NOMO-1 treated with dmso at 0.1 percent for 144 hours (cell line): ENCODE measurements at regions not wholly inside any gene's neighbourhood (a gene's known extent, or its start where the extent isn't known, plus 50 kb on each side); places are given as distances from the start of the nearest gene placed in this dataset.
A peak's percentile ranks its signal among the peaks of the same experiment; 100 is the strongest.

ENCODE experiments used
- DNase-seq: peaks from one replicate; lab custom pipeline; 2025; ENCODE audit not compliant: unreplicated experiment; lab: John Stamatoyannopoulos, UW

DNA sequence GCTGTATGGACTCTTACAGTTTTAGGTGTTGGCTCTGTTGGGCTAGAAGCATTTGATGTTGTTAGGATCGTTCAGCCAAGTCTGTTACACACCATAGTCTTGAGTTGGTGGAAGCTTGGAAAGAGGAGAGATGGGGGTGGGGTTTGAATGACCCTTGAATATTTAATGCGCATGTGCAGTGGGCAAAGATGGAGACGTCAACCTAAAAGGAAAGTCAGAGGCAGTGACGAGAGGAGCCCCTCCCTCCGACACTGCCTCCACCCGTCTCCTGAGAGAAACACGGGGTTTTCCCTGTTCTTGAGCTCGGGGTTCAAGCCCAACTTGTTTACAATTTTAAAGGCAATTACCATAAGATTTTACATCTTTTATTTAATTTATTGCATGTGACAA is 311.4 kb downstream of the SHQ1 start:
- no peak for DNase-seq

DNA sequence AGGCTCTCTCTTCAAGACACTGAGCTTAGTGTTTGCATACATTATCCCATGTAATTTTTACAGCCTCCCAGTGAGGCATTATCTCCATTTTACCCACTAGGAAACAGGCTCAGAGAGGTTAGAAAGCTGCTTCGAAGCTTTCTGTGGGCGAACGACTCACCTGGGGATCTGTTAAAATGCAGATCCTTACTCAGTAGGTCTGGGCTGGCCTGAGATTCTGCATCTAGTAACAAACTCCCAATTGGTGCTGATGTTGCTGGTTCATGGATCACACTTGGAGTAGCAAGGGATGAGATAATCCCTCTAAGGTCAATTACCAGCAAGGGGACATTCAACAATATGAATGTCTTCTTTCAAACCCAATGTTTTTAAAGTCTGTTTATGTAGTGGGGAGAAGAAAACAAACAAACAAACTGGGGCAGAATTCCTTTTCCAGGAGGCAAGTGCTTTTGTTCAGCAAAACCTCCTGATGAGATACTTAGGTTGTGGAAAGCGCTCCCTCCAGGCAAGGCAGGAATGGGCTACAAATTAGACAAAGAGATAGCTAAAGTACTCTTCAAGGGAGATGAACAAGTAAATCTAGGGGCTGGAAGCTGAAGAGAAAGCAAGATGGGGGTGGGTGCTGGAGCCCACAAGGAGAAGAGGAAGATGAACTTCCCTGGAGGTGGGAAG is 311.9 kb downstream of the SHQ1 start:
- DNase-seq = no peak

DNA sequence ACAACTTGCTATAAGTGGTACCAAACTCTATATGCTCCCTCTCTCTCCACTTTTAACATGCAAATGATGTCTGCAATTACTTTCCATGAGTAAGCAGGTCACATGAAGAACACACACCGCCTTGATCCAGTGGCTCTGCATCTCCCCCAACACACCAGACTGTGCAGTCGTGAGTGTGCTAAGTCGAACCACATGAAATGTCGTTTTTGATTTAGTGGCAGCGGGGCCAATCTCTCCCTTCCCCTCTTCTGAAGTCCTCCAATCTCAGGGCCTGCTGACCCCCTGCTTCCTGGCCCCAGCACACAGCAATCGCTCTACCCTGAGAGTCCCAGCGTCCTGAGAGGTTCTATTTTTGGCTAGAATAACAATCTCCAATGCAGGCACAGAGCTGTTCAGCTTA is 312.5 kb downstream of the SHQ1 start:
- DNase-seq = no peak

DNA sequence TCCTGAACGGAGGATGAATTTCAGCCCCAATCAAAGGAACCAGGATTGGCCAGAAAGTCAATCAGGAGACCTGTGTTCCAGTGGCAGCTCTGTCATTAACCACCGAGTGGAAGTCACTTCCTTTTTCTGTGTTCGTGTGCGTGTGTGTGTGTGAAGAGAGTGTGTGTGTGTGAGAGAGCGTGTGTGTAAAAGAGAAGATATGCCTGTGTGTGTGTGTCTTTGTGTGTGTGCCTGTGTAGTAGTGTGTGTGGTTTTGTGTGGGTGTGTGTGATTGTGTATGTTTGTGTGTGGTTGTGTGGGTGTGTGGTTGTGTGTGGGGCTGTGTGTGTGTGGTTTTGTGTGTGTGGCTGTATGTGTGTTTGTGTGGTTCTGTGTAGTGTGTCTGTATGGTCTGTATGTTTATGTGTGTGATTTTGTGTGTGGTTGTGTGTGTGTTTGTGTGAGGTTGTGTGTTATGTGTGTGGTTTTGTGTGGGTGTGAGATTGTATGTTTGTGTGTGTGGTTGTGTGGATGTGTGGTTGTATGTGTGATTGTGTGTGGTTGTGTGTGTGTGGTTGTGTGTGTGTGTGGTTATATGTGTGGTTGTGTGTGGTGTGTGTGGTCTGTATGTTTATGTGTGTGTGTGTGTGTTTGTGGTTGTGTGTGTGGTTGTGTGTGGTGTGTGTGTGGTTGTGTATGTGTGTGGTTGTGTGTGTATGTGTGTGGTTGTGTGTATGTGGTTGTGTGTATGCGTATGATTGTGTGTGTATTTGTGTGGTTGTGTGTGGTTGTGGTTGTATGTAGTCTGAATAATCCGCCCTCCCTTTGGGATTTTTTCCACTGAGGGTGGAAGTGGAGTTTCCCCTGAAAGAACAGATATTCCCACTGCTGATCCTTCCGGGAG is 314.4 kb downstream of the SHQ1 start:
- DNase-seq = peak; percentile 56

DNA sequence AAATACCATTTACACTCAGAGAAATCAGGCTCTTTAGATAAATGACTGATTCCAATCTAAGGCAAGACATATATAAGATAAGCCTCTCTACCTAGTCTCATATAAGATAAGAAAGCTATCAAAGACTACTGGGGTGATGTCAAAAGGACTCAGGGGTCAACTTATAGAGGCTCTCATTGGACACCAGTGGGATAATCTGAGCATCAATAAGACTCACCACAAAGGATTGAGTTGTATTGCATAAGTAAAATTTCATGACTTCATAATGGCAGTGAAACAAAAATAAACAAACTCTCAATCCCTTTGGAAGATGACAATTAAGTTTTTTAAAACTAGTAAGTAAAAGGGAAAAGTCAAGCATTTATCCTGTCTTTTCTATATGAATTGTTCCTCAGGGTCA is 317.8 kb downstream of the SHQ1 start:
- DNase-seq = no peak

DNA sequence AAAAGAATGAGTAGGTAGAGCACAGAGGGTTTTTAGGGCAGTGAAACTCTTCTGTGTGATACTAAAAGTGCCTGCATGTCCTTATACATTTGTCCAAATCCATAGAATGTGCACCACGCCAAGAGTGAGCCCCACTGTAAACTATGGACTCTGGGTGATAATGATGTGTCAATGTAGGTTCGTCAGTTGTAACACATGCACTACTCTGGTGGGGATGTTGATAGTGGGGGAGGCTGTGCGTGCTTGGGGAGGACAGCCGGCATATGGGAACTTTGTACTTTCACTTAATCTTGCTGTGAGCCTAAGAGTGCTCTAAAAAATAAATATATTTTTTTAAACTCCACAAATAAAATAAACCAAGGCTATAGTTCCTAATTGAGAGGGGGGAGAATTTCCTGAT is 319.2 kb downstream of the SHQ1 start:
- DNase-seq = no peak

DNA sequence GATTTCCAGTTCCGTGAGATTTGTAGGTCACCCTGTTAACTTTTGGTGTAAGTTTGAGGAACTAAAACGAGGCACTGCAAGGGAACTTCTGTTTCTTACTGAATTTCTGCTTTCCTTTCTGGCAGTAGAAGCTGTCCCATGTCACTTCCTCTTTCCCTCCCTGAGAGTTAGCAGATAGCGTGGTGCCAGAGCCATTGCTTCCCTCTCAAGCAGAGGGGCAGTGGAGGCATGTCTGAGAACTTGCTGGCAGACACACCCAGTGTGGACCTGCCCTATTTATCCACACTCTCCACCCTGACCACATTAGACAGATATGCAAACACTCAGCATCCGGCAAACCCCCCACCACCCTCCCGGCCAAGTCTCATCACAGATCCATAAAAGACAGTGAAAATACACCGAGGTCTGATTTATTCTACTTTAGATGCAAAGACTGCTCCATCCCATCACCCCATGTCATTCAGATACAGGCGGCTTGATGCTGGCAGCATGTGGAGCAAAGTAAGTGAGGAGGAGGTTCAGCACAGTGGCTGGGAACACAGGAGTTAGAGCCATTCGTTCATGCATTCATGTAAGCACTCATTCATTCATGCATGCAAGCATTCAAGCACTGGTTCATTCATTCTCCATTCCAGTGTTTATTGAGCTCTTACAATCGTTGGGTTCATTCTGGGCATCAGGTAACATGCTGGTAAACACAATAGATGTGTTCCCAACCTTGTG is 324.7 kb downstream of the SHQ1 start:
- peak; percentile 88 for DNase-seq

DNA sequence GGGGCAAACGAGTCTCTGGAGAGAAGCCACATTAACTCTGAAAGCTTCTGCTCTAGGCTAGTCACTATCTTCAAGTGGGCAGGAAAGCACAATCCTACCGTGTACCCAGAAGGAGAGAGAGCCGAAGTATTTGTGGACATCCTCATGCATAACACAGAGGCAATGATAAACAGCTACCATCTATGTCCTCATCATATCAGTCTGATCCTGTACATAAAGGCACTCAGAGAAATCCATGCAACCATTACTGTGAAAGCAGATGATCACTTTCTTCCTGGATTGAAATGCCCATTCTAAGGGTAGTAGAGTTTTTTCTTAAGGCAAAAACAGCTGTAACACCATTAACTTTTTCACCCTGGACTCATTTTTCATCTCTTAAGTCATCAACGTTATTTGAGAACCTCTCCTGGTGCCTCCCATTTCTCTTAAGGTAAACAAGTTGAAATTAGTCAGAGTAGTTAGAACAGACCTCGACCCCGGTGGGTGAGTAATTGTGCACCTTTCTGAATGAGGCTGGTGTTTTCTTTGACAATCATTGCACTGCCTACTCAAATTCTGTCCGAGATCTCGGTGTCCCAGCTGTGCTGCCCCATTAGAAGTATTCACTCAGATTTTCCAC is 327.4 kb downstream of the SHQ1 start:
- DNase-seq = no peak

DNA sequence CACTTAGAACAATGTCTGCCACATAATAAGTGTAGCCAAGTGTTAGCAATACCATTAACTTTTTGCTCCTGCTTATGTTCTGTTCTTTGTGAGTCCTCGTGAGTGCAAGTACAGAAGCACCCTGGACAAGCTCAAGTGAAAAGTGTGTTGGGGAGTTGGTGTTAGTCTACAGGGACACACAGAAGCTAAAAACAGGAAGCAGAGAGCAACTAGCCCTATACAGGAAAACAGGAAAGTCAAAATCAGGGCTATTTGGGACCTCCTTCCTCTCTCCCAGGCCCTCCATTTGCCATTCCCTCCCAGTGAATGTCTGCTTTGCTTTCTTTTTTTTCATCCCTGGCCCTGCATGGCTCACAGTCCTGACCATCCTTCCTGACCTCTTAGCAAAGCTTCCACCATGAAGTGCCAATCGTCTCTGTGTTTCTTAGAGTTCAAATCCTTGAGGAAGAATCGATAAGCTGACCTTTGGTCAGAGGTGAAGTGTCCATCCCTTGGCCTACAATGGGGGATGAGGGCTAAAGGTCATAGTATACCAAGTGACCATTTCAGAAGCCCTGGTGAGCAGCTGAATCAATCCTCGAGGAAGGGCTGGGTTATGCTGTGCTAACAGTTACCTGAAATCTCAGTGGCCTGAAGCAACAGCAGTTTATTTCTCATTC is 328.2 kb downstream of the SHQ1 start:
- no peak for DNase-seq

DNA sequence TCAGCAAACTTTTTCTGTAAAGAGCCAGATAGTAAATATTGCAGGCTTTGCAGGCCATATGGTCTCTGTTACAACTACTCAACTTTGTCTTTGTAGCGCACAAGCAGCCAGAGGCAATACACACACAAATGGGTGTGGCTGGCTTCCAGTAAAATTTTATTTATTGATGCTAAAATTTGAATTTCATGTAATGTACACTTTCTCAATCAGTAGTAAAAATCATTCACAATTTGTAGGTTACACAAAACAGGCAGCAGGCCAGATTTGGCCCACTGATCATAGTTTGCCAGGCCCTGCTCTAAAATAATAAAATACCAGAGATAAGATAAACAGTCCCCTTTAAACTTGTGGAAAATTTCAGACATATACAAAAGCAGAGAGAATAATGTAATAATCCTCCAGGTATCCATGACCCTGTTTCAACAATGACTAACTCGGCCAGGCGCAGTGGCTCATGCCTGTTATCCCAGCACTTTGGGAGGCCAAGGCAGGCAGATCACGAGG is 330.3 kb downstream of the SHQ1 start:
- DNase-seq = no peak

DNA sequence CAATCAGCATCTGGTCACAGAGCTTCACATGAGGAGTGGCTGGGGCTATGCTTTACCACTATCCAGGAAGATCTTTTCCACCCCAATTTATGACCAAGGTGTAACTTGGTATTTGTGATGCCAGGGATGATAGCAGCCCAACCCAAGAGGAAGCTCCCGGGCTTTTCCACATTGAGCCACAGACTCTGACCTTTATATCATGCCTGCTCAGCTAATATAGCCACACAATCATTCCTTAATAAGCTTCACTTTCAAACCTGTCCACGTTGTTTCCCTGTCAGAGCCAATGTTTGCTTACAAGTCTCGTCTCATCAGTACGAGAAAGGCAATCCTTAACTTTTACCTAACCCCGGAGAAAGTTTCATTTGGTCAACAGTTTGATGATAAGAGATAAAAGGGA is 330.9 kb downstream of the SHQ1 start:
- DNase-seq = no peak

DNA sequence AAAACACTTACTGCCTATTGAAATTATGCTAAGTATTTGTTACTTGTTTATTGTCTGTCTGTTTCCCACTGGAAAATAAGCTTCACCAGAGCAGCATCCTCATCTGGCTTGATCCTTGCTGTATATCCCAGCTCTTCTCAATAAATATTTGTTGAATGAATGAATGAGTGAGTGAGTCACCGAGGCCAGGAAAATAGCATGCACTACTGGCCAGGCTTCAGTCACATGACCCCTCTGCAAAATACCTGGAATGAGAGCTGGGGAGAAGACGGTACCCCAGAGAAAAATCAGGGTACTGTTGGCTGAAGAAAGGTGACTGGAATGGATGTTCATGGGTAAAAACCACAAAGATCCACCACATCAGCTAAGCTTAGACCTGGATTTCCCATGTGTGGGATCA is 331.9 kb downstream of the SHQ1 start:
- no peak for DNase-seq

DNA sequence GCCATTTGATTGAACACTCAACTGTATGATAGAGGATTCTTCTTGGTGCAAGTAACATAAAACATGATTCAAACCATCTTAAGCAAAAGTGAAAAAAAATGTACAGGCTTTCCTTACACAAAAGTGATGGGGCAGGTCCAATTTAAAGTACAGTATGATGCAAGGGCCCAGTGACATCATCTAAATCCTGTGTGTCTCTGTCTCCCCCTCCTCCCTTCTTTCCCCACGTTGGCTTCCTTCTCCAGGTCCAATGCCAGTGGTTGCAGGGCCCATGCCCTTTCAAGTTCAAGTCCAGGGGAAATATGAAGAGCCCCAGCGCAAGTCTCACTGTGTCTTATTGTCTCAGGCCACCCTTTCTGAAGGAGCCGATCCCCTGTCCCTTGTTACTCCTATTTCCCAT is 332.3 kb downstream of the SHQ1 start:
- DNase-seq = no peak

DNA sequence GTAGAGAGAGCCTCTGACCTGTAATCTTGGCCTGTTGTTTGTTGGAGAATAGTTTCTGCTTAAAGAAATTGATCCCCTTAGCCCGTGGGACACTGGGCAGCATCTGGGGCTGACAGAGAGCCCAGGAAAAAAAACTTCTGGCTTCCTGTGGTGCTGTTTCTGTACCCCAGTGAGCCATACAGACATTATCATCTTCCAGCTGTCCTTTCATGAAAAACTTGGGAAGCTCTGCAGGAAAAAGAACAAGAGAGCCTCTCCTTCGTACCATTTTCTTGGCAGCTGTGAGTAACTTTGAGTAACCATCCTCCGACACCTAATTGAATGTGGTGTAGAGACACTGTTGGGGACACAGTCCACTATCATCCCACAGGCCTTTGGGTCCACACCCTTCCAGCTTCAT is 333.0 kb downstream of the SHQ1 start:
- DNase-seq = no peak

DNA sequence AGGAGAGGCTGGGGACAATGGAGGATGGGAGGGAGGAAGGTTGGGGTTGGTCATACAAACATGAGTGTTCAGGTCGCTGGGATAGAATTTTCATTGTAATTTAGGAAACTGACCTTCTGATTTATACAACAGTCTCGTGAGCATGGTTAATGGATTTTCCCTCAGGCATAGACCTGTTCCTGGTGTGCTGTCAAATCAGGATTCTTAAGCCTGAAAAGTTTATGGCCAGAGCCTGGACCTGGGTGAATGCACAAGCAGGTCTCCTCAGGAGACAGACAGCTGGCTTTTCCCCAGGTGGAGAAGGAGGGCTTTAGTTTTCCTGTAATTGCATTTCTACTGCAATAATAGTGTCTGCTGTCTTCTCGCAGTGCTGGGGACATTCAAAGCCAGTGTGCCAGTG is 338.0 kb downstream of the SHQ1 start:
- DNase-seq = no peak

DNA sequence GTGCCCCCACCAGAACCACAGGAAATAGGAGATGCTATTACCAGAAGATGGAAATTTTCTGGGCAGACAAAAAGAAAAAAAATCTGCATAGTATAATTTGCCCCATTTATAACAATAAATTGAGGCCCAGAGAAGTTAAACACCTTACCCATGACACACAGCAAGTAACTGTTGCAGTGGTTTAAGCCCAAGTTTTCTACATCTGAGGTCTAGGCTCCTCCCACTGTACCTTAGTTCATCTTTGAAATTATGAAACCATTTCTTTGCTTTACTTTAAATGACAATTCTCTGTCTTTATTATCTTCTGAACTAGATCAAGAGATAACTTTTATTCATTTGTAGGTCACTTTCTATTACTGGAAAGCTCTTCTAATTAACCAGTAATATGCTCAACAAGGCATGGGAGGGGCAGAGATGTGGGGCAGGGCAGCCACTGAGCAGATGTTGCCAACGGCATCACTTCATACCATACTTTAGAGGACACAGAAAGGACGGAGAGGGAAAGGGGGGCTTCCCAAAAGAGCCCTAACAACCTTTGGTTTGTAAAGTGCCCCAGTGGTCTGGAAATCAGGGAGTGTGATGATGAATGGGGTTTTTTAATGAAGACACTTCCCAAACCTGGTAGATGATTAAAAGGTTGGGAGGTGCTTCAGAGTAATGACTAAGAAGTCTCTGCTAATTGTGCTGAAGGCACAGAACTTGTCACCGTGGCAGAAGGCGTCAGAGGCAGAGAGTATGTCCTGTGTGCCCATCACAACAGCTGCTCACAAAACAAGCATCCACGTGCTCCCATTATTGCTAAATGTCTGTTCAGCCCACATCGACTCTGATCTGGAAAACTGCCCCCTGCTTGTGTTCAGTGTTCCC is 342.5 kb downstream of the SHQ1 start:
- DNase-seq = no peak

DNA sequence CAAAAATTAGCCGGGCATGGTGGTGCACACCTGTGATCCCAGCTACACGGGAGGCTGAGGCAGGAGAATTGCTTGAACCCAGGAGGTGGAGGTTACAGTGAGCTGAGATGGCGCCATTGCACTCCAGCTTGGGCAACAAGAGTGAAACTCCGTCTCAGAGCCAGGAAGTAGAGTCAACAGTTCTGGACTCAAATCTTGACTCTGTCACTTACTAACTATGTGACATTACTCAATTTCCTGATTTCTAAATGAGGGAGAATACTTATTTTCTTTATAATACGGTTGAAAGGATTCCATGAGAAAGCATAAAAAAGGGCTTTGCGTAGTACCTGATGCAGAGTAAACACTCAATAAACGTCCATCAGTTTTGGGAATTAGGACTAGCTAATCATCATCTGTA is 350.7 kb downstream of the SHQ1 start:
- peak; percentile 44 for DNase-seq

DNA sequence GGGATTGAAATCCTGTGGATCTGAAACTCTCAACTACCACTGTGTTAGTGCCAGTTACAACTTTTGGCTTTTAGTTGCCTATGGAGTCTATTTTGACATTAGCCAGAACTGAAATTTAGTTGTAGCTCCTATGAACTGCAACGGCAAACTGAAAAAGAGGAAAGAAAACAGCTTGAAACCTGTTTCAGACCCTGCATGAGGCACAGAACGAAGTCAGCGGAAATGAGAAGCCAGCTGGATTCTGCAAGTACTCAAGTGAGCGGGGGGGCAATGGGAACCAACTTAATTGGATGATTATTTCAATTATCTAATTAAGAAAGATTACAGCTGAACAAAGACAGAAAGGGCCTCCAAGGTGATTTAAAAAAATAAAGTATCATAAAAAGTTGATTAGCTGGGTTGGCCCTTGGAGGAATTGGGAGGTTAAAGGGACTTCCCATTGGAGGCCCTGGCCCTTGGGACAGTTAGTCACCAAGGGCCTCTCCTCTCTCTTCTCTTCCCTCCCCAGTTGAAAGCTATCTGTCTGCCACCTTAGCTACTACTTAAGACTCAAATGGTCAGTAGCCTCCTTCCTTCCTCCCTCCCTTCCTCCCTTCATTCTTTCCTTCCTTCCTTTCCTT is 352.1 kb downstream of the SHQ1 start:
- DNase-seq = peak; percentile 72

DNA sequence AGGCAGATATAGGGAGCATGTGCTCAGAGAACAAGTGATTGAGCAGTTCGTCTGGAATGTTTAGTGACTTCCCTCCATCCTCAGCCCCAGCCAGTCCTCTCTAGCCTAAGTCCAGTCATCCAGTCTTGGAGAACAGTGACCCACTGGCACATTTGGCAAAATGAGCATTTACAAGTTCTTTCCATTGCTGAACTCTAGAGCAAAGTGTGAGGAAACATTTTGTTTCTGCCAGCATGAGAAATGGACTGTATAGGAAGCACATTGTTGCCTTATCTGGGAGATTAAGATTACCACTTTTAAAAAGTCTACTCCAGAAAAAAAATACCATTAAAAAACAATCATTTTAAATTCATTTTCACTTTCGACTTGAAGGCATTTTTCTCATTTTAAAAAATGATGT is 353.6 kb downstream of the SHQ1 start:
- no peak for DNase-seq
